NCI-H774 (cell line): ENCODE measurements at regions not wholly inside any gene's neighbourhood (a gene's known extent, or its start where the extent isn't known, plus 50 kb on each side); places are given as distances from the start of the nearest gene placed in this dataset.

ENCODE experiments used
- DNase-seq: peaks from one replicate; lab custom pipeline; 2025; lab: John Stamatoyannopoulos, UW

- DNase-seq = no peak
Observed at GRCh38 chr13:63209330-63210017, 1793.8 kb upstream of the PCDH20 start.

- no peak for DNase-seq
Observed at GRCh38 chr13:63208826-63209225, 1793.2 kb upstream of the PCDH20 start.

GRCh38 chr13:63206461-63206860 is 1790.8 kb upstream of the PCDH20 start:
- DNase-seq = no peak

GRCh38 chr13:63201493-63201892 is 1785.8 kb upstream of the PCDH20 start:
- DNase-seq = no peak

- no peak for DNase-seq
Observed at GRCh38 chr13:63199508-63199907, 1783.9 kb upstream of the PCDH20 start.

- DNase-seq = no peak
Observed at GRCh38 chr13:63198071-63198470, 1782.4 kb upstream of the PCDH20 start.

GRCh38 chr13:63195726-63196125 is 1780.1 kb upstream of the PCDH20 start:
- DNase-seq = no peak

- DNase-seq = no peak
Observed at GRCh38 chr13:63190742-63191141, 1775.1 kb upstream of the PCDH20 start.

GRCh38 chr13:63190219-63190618 is 1774.6 kb upstream of the PCDH20 start:
- no peak for DNase-seq

- DNase-seq = no peak
Observed at GRCh38 chr13:63189712-63190111, 1774.1 kb upstream of the PCDH20 start.

- no peak for DNase-seq
Observed at GRCh38 chr13:63184693-63185092, 1769.0 kb upstream of the PCDH20 start.

- no peak for DNase-seq
Observed at GRCh38 chr13:63175536-63175935, 1759.9 kb upstream of the PCDH20 start.

GRCh38 chr13:63167699-63168337 is 1752.2 kb upstream of the PCDH20 start:
- no peak for DNase-seq

- DNase-seq = no peak
Observed at GRCh38 chr13:63166345-63166744, 1750.7 kb upstream of the PCDH20 start.

- no peak for DNase-seq
Observed at GRCh38 chr13:63163903-63164302, 1748.3 kb upstream of the PCDH20 start.

GRCh38 chr13:63161219-63161618 is 1745.6 kb upstream of the PCDH20 start:
- DNase-seq = no peak

GRCh38 chr13:63156816-63157215 is 1741.2 kb upstream of the PCDH20 start:
- DNase-seq = no peak

GRCh38 chr13:63149375-63149774 is 1733.7 kb upstream of the PCDH20 start:
- DNase-seq = no peak

GRCh38 chr13:63139277-63139676 is 1723.6 kb upstream of the PCDH20 start:
- no peak for DNase-seq

- no peak for DNase-seq
Observed at GRCh38 chr13:63129995-63130394, 1714.3 kb upstream of the PCDH20 start.

- no peak for DNase-seq
Observed at GRCh38 chr13:63128716-63129115, 1713.1 kb upstream of the PCDH20 start.

GRCh38 chr13:63124863-63125262 is 1709.2 kb upstream of the PCDH20 start:
- no peak for DNase-seq

- DNase-seq = no peak
Observed at GRCh38 chr13:63120883-63121282, 1705.2 kb upstream of the PCDH20 start.

- no peak for DNase-seq
Observed at GRCh38 chr13:63117710-63118109, 1702.1 kb upstream of the PCDH20 start.
